ENCODE measurements at regions not wholly inside any gene's neighbourhood (a gene's known extent, or its start where the extent isn't known, plus 50 kb on each side); places are given as distances from the start of the nearest gene placed in this dataset.

GRCh38 chr20:3297079-3297378, 58.0 kb upstream of the SLC4A11 start:
- TF ChIP-seq POLR2A (IDR thresholded peaks at IDR 0.05) = no peak
- no peak for TF ChIP-seq CTCF (IDR thresholded peaks at IDR 0.05)
